ENCODE measurements at regions not wholly inside any gene's neighbourhood (a gene's known extent, or its start where the extent isn't known, plus 50 kb on each side); places are given as distances from the start of the nearest gene placed in this dataset.

GRCh38 chr4:71255976-71256375 lies 82.8 kb upstream of the SLC4A4 start:
- DNase-seq (ENCODE audit: low read depth, low spot score) = no peak
- Histone ChIP-seq H3K4me1 (ENCODE audit: control insufficient read depth, insufficient read depth, low read length) (no peaks in the 10 kb centered on the region), H3K9me3 (ENCODE audit: control insufficient read depth, insufficient read depth, low read length) (no peaks in the 10 kb centered on the region), H3K27ac (ENCODE audit: low read length) (no peak overlapping the region), H3K27me3 (ENCODE audit: control insufficient read depth, insufficient read depth, low read length) (no peaks in the 10 kb centered on the region), H3K36me3 (ENCODE audit: control insufficient read depth, insufficient read depth, low read length) (no peaks in the 10 kb centered on the region), H3K4me3 (ENCODE audit: low read length) (no peak overlapping the region)
- WGBS (ENCODE audit: insufficient coverage, insufficient read length) = no CpG with 5 or more reads among the region's 1 CpG

- Histone ChIP-seq H3K27me3 (ENCODE audit: control insufficient read depth, insufficient read depth, low read length) (no peaks in the 10 kb centered on the region), H3K9me3 (ENCODE audit: control insufficient read depth, insufficient read depth, low read length) (no peaks in the 10 kb centered on the region), H3K4me3 (ENCODE audit: low read length) (no peak overlapping the region), H3K27ac (ENCODE audit: low read length) (no peak overlapping the region), H3K36me3 (ENCODE audit: control insufficient read depth, insufficient read depth, low read length) (no peaks in the 10 kb centered on the region), H3K4me1 (ENCODE audit: control insufficient read depth, insufficient read depth, low read length) (peaks cover 2% of the 10 kb centered on the region; the same call in 1 of the 2 replicates)
- no CpG with 5 or more reads among the region's 3 CpGs for WGBS (ENCODE audit: insufficient coverage, insufficient read length)
- DNase-seq (ENCODE audit: low read depth, low spot score) = no peak
Observed at GRCh38 chr4:71257761-71258160, 81.1 kb upstream of the SLC4A4 start.

GRCh38 chr4:71258323-71258722 lies 80.5 kb upstream of the SLC4A4 start:
- no peaks in the 10 kb centered on the region for H3K9me3 ChIP-seq (ENCODE audit: control insufficient read depth, insufficient read depth, low read length)
- no peak for DNase-seq (ENCODE audit: low read depth, low spot score)
- no peak overlapping the region for H3K4me3 ChIP-seq (ENCODE audit: low read length)
- WGBS (ENCODE audit: insufficient coverage, insufficient read length) = no CpG with 5 or more reads among the region's 7 CpGs
- H3K27ac ChIP-seq (ENCODE audit: low read length) = no peak overlapping the region
- peaks cover 2% of the 10 kb centered on the region; the same call in 1 of the 2 replicates for H3K4me1 ChIP-seq (ENCODE audit: control insufficient read depth, insufficient read depth, low read length)
- H3K36me3 ChIP-seq (ENCODE audit: control insufficient read depth, insufficient read depth, low read length) = no peaks in the 10 kb centered on the region
- H3K27me3 ChIP-seq (ENCODE audit: control insufficient read depth, insufficient read depth, low read length) = no peaks in the 10 kb centered on the region

GRCh38 chr4:71259280-71259679 lies 79.5 kb upstream of the SLC4A4 start:
- no peak overlapping the region for H3K27ac ChIP-seq (ENCODE audit: low read length)
- no peaks in the 10 kb centered on the region for H3K27me3 ChIP-seq (ENCODE audit: control insufficient read depth, insufficient read depth, low read length)
- no peaks in the 10 kb centered on the region for H3K36me3 ChIP-seq (ENCODE audit: control insufficient read depth, insufficient read depth, low read length)
- peaks cover 2% of the 10 kb centered on the region; the same call in 1 of the 2 replicates for H3K4me1 ChIP-seq (ENCODE audit: control insufficient read depth, insufficient read depth, low read length)
- no peak overlapping the region for H3K4me3 ChIP-seq (ENCODE audit: low read length)
- DNase-seq (ENCODE audit: low read depth, low spot score) = no peak
- no CpG with 5 or more reads among the region's 6 CpGs for WGBS (ENCODE audit: insufficient coverage, insufficient read length)
- no peaks in the 10 kb centered on the region for H3K9me3 ChIP-seq (ENCODE audit: control insufficient read depth, insufficient read depth, low read length)

GRCh38 chr4:71259911-71260331 lies 78.9 kb upstream of the SLC4A4 start:
- Histone ChIP-seq H3K27me3 (ENCODE audit: control insufficient read depth, insufficient read depth, low read length) (no peaks in the 10 kb centered on the region), H3K9me3 (ENCODE audit: control insufficient read depth, insufficient read depth, low read length) (no peaks in the 10 kb centered on the region), H3K4me3 (ENCODE audit: low read length) (no peak overlapping the region), H3K36me3 (ENCODE audit: control insufficient read depth, insufficient read depth, low read length) (no peaks in the 10 kb centered on the region), H3K4me1 (ENCODE audit: control insufficient read depth, insufficient read depth, low read length) (peaks cover 2% of the 10 kb centered on the region; the same call in 1 of the 2 replicates), H3K27ac (ENCODE audit: low read length) (no peak overlapping the region)
- WGBS (ENCODE audit: insufficient coverage, insufficient read length) = no CpG with 5 or more reads among the region's 3 CpGs
- no peak for DNase-seq (ENCODE audit: low read depth, low spot score)

- Histone ChIP-seq H3K4me1 (ENCODE audit: control insufficient read depth, insufficient read depth, low read length) (peaks cover 2% of the 10 kb centered on the region; the same call in 1 of the 2 replicates), H3K36me3 (ENCODE audit: control insufficient read depth, insufficient read depth, low read length) (no peaks in the 10 kb centered on the region), H3K9me3 (ENCODE audit: control insufficient read depth, insufficient read depth, low read length) (no peaks in the 10 kb centered on the region), H3K27me3 (ENCODE audit: control insufficient read depth, insufficient read depth, low read length) (no peaks in the 10 kb centered on the region), H3K27ac (ENCODE audit: low read length) (no peak overlapping the region), H3K4me3 (ENCODE audit: low read length) (no peak overlapping the region)
- WGBS (ENCODE audit: insufficient coverage, insufficient read length) = no CpG with 5 or more reads among the region's 1 CpG
- no peak for DNase-seq (ENCODE audit: low read depth, low spot score)
Observed at GRCh38 chr4:71260544-71260943, 78.3 kb upstream of the SLC4A4 start.

GRCh38 chr4:71261001-71261400 lies 77.8 kb upstream of the SLC4A4 start:
- no peaks in the 10 kb centered on the region for H3K9me3 ChIP-seq (ENCODE audit: control insufficient read depth, insufficient read depth, low read length)
- H3K36me3 ChIP-seq (ENCODE audit: control insufficient read depth, insufficient read depth, low read length) = no peaks in the 10 kb centered on the region
- H3K27me3 ChIP-seq (ENCODE audit: control insufficient read depth, insufficient read depth, low read length) = no peaks in the 10 kb centered on the region
- no peak overlapping the region for H3K27ac ChIP-seq (ENCODE audit: low read length)
- DNase-seq (ENCODE audit: low read depth, low spot score) = no peak
- H3K4me1 ChIP-seq (ENCODE audit: control insufficient read depth, insufficient read depth, low read length) = peaks cover 2% of the 10 kb centered on the region; the same call in 1 of the 2 replicates
- no CpG with 5 or more reads among the region's 6 CpGs for WGBS (ENCODE audit: insufficient coverage, insufficient read length)
- H3K4me3 ChIP-seq (ENCODE audit: low read length) = no peak overlapping the region

GRCh38 chr4:71261633-71262121 lies 77.1 kb upstream of the SLC4A4 start:
- no peaks in the 10 kb centered on the region for H3K36me3 ChIP-seq (ENCODE audit: control insufficient read depth, insufficient read depth, low read length)
- no peak for DNase-seq (ENCODE audit: low read depth, low spot score)

GRCh38 chr4:71262161-71262560 lies 76.7 kb upstream of the SLC4A4 start:
- Histone ChIP-seq H3K4me3 (ENCODE audit: low read length) (no peak overlapping the region), H3K27ac (ENCODE audit: low read length) (no peak overlapping the region), H3K36me3 (ENCODE audit: control insufficient read depth, insufficient read depth, low read length) (no peaks in the 10 kb centered on the region), H3K27me3 (ENCODE audit: control insufficient read depth, insufficient read depth, low read length) (no peaks in the 10 kb centered on the region), H3K4me1 (ENCODE audit: control insufficient read depth, insufficient read depth, low read length) (peaks cover 2% of the 10 kb centered on the region; the same call in 1 of the 2 replicates), H3K9me3 (ENCODE audit: control insufficient read depth, insufficient read depth, low read length) (no peaks in the 10 kb centered on the region)
- DNase-seq (ENCODE audit: low read depth, low spot score) = no peak
- WGBS (ENCODE audit: insufficient coverage, insufficient read length) = no CpG with 5 or more reads among the region's 3 CpGs

More at GRCh38 chr4:71261633-71262121, 77.1 kb upstream of the SLC4A4 start:
- H3K27me3 ChIP-seq (ENCODE audit: control insufficient read depth, insufficient read depth, low read length) = no peaks in the 10 kb centered on the region
- no peak overlapping the region for H3K4me3 ChIP-seq (ENCODE audit: low read length)
- no peak overlapping the region for H3K27ac ChIP-seq (ENCODE audit: low read length)
- no CpG with 5 or more reads among the region's 3 CpGs for WGBS (ENCODE audit: insufficient coverage, insufficient read length)
- no peaks in the 10 kb centered on the region for H3K9me3 ChIP-seq (ENCODE audit: control insufficient read depth, insufficient read depth, low read length)
- H3K4me1 ChIP-seq (ENCODE audit: control insufficient read depth, insufficient read depth, low read length) = peaks cover 2% of the 10 kb centered on the region; the same call in 1 of the 2 replicates

- WGBS (ENCODE audit: insufficient coverage, insufficient read length) = no CpG with 5 or more reads among the region's 5 CpGs
- H3K27ac ChIP-seq (ENCODE audit: low read length) = no peak overlapping the region
- peaks cover 2% of the 10 kb centered on the region; the same call in 1 of the 2 replicates for H3K4me1 ChIP-seq (ENCODE audit: control insufficient read depth, insufficient read depth, low read length)
- H3K9me3 ChIP-seq (ENCODE audit: control insufficient read depth, insufficient read depth, low read length) = no peaks in the 10 kb centered on the region
- DNase-seq (ENCODE audit: low read depth, low spot score) = no peak
- no peaks in the 10 kb centered on the region for H3K36me3 ChIP-seq (ENCODE audit: control insufficient read depth, insufficient read depth, low read length)
- no peak overlapping the region for H3K4me3 ChIP-seq (ENCODE audit: low read length)
- no peaks in the 10 kb centered on the region for H3K27me3 ChIP-seq (ENCODE audit: control insufficient read depth, insufficient read depth, low read length)
Observed at GRCh38 chr4:71266090-71266794, 72.6 kb upstream of the SLC4A4 start.

- Histone ChIP-seq H3K4me3 (ENCODE audit: low read length) (no peak overlapping the region), H3K27ac (ENCODE audit: low read length) (no peak overlapping the region), H3K27me3 (ENCODE audit: control insufficient read depth, insufficient read depth, low read length) (no peaks in the 10 kb centered on the region), H3K9me3 (ENCODE audit: control insufficient read depth, insufficient read depth, low read length) (no peaks in the 10 kb centered on the region), H3K36me3 (ENCODE audit: control insufficient read depth, insufficient read depth, low read length) (no peaks in the 10 kb centered on the region), H3K4me1 (ENCODE audit: control insufficient read depth, insufficient read depth, low read length) (no peaks in the 10 kb centered on the region)
- no CpG with 5 or more reads among the region's 1 CpG for WGBS (ENCODE audit: insufficient coverage, insufficient read length)
- no peak for DNase-seq (ENCODE audit: low read depth, low spot score)
Observed at GRCh38 chr4:71267244-71267643, 71.6 kb upstream of the SLC4A4 start.
